HEK293 (cell line): ENCODE measurements at regions not wholly inside any gene's neighbourhood (a gene's known extent, or its start where the extent isn't known, plus 50 kb on each side); places are given as distances from the start of the nearest gene placed in this dataset.

Experiments used
- CTCF ChIA-PET: fragments of 350-600 bp; formaldehyde crosslinking; extraction: SDS; loops from one replicate; lab custom pipeline; 2021; ENCODE audit warnings: antibody characterized with exemption; lab: Yijun Ruan, JAX
- POLR2A ChIA-PET: fragments of 300-600 bp; formaldehyde crosslinking; extraction: SDS; loops from one replicate; lab custom pipeline; 2020; ENCODE audit warnings: antibody characterized with exemption, inconsistent platforms; lab: Yijun Ruan, JAX
- H3K27ac ChIP-seq: fragments of 200-500 bp; sonication (Bioruptor generic); 2 replicates; pipeline ENCODE4 v1.5.1; 2014; ENCODE audit warnings: low read depth, low read length, control low read depth, inconsistent platforms; ENCODE audit errors: extremely low read depth
- H3K36me3 ChIP-seq, 2 experiments: fragments of 200-500 bp in 1 of 2; sonication (Bioruptor generic) in 1 of 2; 1 replicate in 1 of 2; 2 replicates in 1 of 2; pipeline ENCODE4 v1.5.1; 2014 to 2017; ENCODE audit warnings: inconsistent platforms in 2 of 2, low read length in 2 of 2; ENCODE audit not compliant: control insufficient read depth in 2 of 2, insufficient read depth in 1 of 2
- H3K4me1 ChIP-seq: fragments of 200-500 bp; sonication (Bioruptor generic); 2 replicates; pipeline ENCODE4 v1.5.1; 2014; ENCODE audit warnings: mild to moderate bottlenecking, low read length, inconsistent platforms; ENCODE audit not compliant: control insufficient read depth, insufficient read depth
- H3K4me3 ChIP-seq: 2 replicates; pipeline ENCODE4 v1.5.1; 2011; ENCODE audit warnings: low read depth, mild to moderate bottlenecking, control low read depth, low read length, moderate library complexity
- H3K9me3 ChIP-seq: fragments of 200-500 bp; sonication (Bioruptor generic); 2 replicates; pipeline ENCODE4 v1.5.1; 2014; ENCODE audit warnings: low read depth, low read length, inconsistent platforms; ENCODE audit not compliant: control insufficient read depth, insufficient read depth
- BCL6B ChIP-seq: fragments of 450-650 bp; formaldehyde crosslinking; IDR thresholded peaks from 2 replicates; pipeline ENCODE4 v1.5.1; 2017; ENCODE audit warnings: missing biosample characterization, missing genetic modification characterization
- CTCF ChIP-seq: fragments of 450-650 bp; formaldehyde crosslinking; IDR thresholded peaks from 2 replicates; pipeline ENCODE4 v1.5.1; 2016; ENCODE audit warnings: missing biosample characterization, missing genetic modification characterization
- KLF1 ChIP-seq: fragments of 450-650 bp; formaldehyde crosslinking; IDR thresholded peaks from 2 replicates; pipeline ENCODE4 v1.5.1; 2016; ENCODE audit warnings: missing biosample characterization, missing genetic modification characterization
- PRDM10 ChIP-seq: fragments of 450-650 bp; formaldehyde crosslinking; IDR thresholded peaks from 2 replicates; pipeline ENCODE4 v1.5.1; 2016; ENCODE audit warnings: missing biosample characterization, missing genetic modification characterization
- ZBTB11 ChIP-seq: fragments of 450-650 bp; formaldehyde crosslinking; conservative IDR thresholded peaks from 2 replicates; pipeline ENCODE4 v1.5.1; 2016; ENCODE audit warnings: low read depth, missing biosample characterization, missing genetic modification characterization
- ZBTB26 ChIP-seq: fragments of 450-650 bp; formaldehyde crosslinking; optimal IDR thresholded peaks from 2 replicates; pipeline ENCODE3; 2016; ENCODE audit warnings: missing biosample characterization, mild to moderate bottlenecking, missing genetic modification characterization
- ZFHX2 ChIP-seq: fragments of 450-650 bp; formaldehyde crosslinking; conservative IDR thresholded peaks from 2 replicates; pipeline ENCODE4 v1.5.1; 2016; ENCODE audit warnings: missing biosample characterization, missing genetic modification characterization
- ZNF121 ChIP-seq: fragments of 450-650 bp; formaldehyde crosslinking; IDR thresholded peaks from 2 replicates; pipeline ENCODE4 v1.5.1; 2016; ENCODE audit warnings: missing biosample characterization, missing genetic modification characterization
- ZNF18 ChIP-seq: fragments of 450-650 bp; formaldehyde crosslinking; IDR thresholded peaks from 2 replicates; pipeline ENCODE4 v1.5.1; 2016; ENCODE audit warnings: missing biosample characterization, missing genetic modification characterization
- ZNF37A ChIP-seq: fragments of 450-650 bp; IDR thresholded peaks from 2 replicates; pipeline ENCODE4 v1.5.1; 2018; ENCODE audit warnings: missing biosample characterization, missing genetic modification characterization
- ZNF558 ChIP-seq: fragments of 450-650 bp; formaldehyde crosslinking; IDR thresholded peaks from 2 replicates; pipeline ENCODE4 v1.5.1; 2016; ENCODE audit warnings: missing biosample characterization, missing genetic modification characterization
- ZNF791 ChIP-seq: fragments of 450-650 bp; formaldehyde crosslinking; IDR thresholded peaks from 2 replicates; pipeline ENCODE4 v1.5.1; 2016; ENCODE audit warnings: missing biosample characterization, missing genetic modification characterization

GRCh38 chr2:43020990-43021669, 205.3 kb downstream of the ZFP36L2 start:
- Histone ChIP-seq H3K4me1 (no peaks in the 10 kb centered on the region), H3K27ac (no peak overlapping the region), H3K4me3 (no peak overlapping the region), H3K36me3 (no peaks in the 10 kb centered on the region), H3K9me3 (no peaks in the 10 kb centered on the region)
- ChIA-PET POLR2A (no interaction called here), CTCF (interaction anchor here (0.6 kb wide), 1 partner anchor 114 kb away, joined by 4 read pairs; no protein-coding TSS in a partner anchor)
- no peak for TF ChIP-seq ZNF37A (tag by site-specific recombination)
- no peak for TF ChIP-seq ZBTB26
- 0 out of 2 replicates have a peak, but pooled peaks have one; percentile 32 for TF ChIP-seq ZNF121 (tag by site-specific recombination)
- TF ChIP-seq KLF1 (tag by site-specific recombination) = no peak
- no peak for TF ChIP-seq BCL6B (tag by site-specific recombination)

- H3K9me3 ChIP-seq = no peaks in the 10 kb centered on the region
- TF ChIP-seq ZBTB11 (tag by site-specific recombination) (no peak), ZNF558 (no peak), PRDM10 (tag by site-specific recombination) (no peak), CTCF (tag by site-specific recombination) (no peak), ZNF18 (no peak), ZFHX2 (no peak), ZNF791 (tag by site-specific recombination) (no peak)
- TF ChIP-seq, all 188 proteins: peak for 0
- CTCF ChIA-PET = no interaction called here
- Histone ChIP-seq H3K4me1 (no peaks in the 10 kb centered on the region), H3K36me3 (no peaks in the 10 kb centered on the region), H3K4me3 (no peak overlapping the region), H3K27ac (no peak overlapping the region)
- POLR2A ChIA-PET = no interaction called here
These were observed 206.1 kb downstream of the ZFP36L2 start for GRCh38 chr2:43020296-43020695.
